WTC11 (cell line): ENCODE measurements at regions not wholly inside any gene's neighbourhood (a gene's known extent, or its start where the extent isn't known, plus 50 kb on each side); places are given as distances from the start of the nearest gene placed in this dataset.
"Not testable (repeated sequence)": the region's sequence is repeated elsewhere in the genome, so short reads cannot be mapped to it uniquely, and the experiment has no call there.

Experiments used
- ATAC-seq: fragments of 200-7000 bp; cut with Tn5 transposase; 2 replicates; pipeline ENCODE4 v1.10.0; 2021; ENCODE audit warnings: mild to moderate bottlenecking, moderate library complexity
- CTCF ChIA-PET: fragments of 300-600 bp; sonication (Branson Sonifier 250); formaldehyde crosslinking; loops from one replicate; lab custom pipeline; 2021; ENCODE audit warnings: antibody characterized with exemption; lab: Charles Lee
- POLR2A ChIA-PET: fragments of 350-600 bp; sonication (Branson Sonifier 250); formaldehyde crosslinking; loops from one replicate; lab custom pipeline; 2021; ENCODE audit warnings: antibody characterized with exemption; lab: Charles Lee
- DNase-seq: peaks from one replicate; pipeline ENCODE4 v3.0.0; 2021; ENCODE audit warnings: low spot score
- H3K27ac Mint-ChIP-seq: 2 replicates; pipeline ENCODE4 v1.8.0; 2021; ENCODE audit warnings: mixed read lengths
- H3K27me3 Mint-ChIP-seq: 2 replicates; pipeline ENCODE4 v1.8.0; 2021; ENCODE audit warnings: low read depth, mild to moderate bottlenecking, moderate library complexity, mixed read lengths
- H3K36me3 Mint-ChIP-seq: 2 replicates; pipeline ENCODE4 v1.8.0; 2021; ENCODE audit warnings: mixed read lengths
- H3K4me1 Mint-ChIP-seq: 2 replicates; pipeline ENCODE4 v1.8.0; 2022; ENCODE audit warnings: mixed read lengths
- H3K4me3 Mint-ChIP-seq: 2 replicates; pipeline ENCODE4 v1.8.0; 2021; ENCODE audit warnings: mild to moderate bottlenecking, moderate library complexity, mixed read lengths
- H3K9me3 Mint-ChIP-seq: 2 replicates; pipeline ENCODE4 v1.8.0; 2021; ENCODE audit warnings: mixed read lengths
- HMGA2 ChIP-seq: fragments of 250-450 bp; sonication (Bioruptor Pico); IDR thresholded peaks from 2 replicates; pipeline ENCODE4 v1.4.0; 2021; ENCODE audit warnings: mild to moderate bottlenecking, moderate library complexity
- TCF7 ChIP-seq: sonication (generic); formaldehyde crosslinking; IDR thresholded peaks from 2 replicates; pipeline ENCODE4 v1.8.0; 2022; ENCODE audit warnings: mild to moderate bottlenecking, low read depth, missing genetic modification reagents, moderate library complexity
- TEAD1 ChIP-seq: sonication (generic); formaldehyde crosslinking; IDR thresholded peaks from 2 replicates; pipeline ENCODE4 v1.8.0; 2022; ENCODE audit warnings: mild to moderate bottlenecking, missing genetic modification reagents
- ZNF121 ChIP-seq: sonication (generic); formaldehyde crosslinking; IDR thresholded peaks from 2 replicates; pipeline ENCODE4 v1.8.0; 2023; ENCODE audit warnings: missing genetic modification reagents
- TF ChIP-seq, protein P1 (sequence below): sonication (generic); formaldehyde crosslinking; IDR thresholded peaks from 2 replicates; pipeline ENCODE4 v1.8.1; 2023; ENCODE audit warnings: mild to moderate bottlenecking, missing genetic modification reagents, borderline replicate concordance
- TF ChIP-seq, protein P2 (sequence below): sonication (generic); formaldehyde crosslinking; IDR thresholded peaks from 2 replicates; pipeline ENCODE4 v1.8.1; 2022; ENCODE audit warnings: low read depth, mild to moderate bottlenecking, moderate library complexity, missing genetic modification reagents, borderline replicate concordance
- TF ChIP-seq, protein P3 (sequence below): fragments of 250-450 bp; sonication (Bioruptor Pico); IDR thresholded peaks from 2 replicates; pipeline ENCODE4 v1.9.0; 2021; ENCODE audit warnings: mild to moderate bottlenecking, borderline replicate concordance
- TF ChIP-seq, protein P4 (sequence below): sonication (generic); formaldehyde crosslinking; IDR thresholded peaks from 2 replicates; pipeline ENCODE4 v1.8.1; 2023; ENCODE audit warnings: mild to moderate bottlenecking, missing genetic modification reagents
- TF ChIP-seq, protein P5 (sequence below): fragments of 250-450 bp; sonication (Bioruptor Pico); conservative IDR thresholded peaks from 2 replicates; pipeline ENCODE4 v1.9.0; 2021; ENCODE audit warnings: mild to moderate bottlenecking

DNA sequence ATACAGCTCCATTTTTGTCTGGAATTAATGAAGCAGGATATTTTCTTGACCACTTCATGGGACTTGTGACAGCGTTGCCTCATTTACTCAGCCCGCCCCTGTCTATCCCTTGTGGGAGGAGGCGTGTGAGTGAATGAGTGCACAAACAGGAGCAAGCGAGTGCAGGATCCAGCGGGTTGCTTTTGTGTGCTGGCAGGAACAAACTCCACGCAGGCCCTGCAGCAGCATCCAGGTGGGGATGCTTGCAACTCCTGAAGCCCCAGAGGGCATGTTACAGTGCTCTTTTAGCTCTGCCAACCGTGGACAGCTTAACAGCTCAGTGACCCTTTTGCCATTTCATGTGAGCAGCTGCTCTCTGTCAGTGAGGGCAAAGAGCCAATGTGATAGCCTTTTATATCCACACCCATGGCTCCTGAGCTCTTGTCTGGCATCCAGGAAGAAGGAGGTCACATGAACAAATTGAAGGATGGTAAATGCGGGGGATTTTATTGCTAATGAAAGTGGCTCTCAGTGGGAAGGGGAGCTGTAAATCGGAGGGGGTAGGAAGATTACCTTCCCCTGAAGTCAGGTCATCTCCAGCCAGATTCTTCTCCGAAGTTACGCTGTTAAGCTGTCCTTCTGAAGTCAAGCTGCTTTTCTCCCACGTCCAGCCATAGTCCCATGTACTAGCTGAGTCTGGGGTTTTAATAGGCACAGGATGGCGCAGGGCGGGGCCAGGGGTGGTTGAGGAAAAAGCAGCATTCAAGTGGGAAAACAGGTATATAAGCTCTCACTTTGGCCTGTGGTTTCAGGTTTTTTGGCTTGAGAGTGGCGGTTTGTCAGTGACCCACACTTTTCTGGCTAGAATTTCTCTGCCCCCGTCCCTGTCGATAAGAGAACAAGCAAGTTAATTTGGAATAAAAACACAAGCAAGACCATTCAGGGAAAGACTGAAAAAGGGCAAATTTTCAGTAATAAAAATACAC is 714.7 kb upstream of the MBL2 start (continued):
- TF ChIP-seq, protein P1, sequence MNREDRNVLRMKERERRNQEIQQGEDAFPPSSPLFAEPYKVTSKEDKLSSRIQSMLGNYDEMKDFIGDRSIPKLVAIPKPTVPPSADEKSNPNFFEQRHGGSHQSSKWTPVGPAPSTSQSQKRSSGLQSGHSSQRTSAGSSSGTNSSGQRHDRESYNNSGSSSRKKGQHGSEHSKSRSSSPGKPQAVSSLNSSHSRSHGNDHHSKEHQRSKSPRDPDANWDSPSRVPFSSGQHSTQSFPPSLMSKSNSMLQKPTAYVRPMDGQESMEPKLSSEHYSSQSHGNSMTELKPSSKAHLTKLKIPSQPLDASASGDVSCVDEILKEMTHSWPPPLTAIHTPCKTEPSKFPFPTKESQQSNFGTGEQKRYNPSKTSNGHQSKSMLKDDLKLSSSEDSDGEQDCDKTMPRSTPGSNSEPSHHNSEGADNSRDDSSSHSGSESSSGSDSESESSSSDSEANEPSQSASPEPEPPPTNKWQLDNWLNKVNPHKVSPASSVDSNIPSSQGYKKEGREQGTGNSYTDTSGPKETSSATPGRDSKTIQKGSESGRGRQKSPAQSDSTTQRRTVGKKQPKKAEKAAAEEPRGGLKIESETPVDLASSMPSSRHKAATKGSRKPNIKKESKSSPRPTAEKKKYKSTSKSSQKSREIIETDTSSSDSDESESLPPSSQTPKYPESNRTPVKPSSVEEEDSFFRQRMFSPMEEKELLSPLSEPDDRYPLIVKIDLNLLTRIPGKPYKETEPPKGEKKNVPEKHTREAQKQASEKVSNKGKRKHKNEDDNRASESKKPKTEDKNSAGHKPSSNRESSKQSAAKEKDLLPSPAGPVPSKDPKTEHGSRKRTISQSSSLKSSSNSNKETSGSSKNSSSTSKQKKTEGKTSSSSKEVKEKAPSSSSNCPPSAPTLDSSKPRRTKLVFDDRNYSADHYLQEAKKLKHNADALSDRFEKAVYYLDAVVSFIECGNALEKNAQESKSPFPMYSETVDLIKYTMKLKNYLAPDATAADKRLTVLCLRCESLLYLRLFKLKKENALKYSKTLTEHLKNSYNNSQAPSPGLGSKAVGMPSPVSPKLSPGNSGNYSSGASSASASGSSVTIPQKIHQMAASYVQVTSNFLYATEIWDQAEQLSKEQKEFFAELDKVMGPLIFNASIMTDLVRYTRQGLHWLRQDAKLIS, result no peak
- no peak for TF ChIP-seq ZNF121
- TF ChIP-seq, protein P2, sequence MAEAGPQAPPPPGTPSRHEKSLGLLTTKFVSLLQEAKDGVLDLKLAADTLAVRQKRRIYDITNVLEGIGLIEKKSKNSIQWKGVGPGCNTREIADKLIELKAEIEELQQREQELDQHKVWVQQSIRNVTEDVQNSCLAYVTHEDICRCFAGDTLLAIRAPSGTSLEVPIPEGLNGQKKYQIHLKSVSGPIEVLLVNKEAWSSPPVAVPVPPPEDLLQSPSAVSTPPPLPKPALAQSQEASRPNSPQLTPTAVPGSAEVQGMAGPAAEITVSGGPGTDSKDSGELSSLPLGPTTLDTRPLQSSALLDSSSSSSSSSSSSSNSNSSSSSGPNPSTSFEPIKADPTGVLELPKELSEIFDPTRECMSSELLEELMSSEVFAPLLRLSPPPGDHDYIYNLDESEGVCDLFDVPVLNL, result no peak
- TF ChIP-seq, protein P3, sequence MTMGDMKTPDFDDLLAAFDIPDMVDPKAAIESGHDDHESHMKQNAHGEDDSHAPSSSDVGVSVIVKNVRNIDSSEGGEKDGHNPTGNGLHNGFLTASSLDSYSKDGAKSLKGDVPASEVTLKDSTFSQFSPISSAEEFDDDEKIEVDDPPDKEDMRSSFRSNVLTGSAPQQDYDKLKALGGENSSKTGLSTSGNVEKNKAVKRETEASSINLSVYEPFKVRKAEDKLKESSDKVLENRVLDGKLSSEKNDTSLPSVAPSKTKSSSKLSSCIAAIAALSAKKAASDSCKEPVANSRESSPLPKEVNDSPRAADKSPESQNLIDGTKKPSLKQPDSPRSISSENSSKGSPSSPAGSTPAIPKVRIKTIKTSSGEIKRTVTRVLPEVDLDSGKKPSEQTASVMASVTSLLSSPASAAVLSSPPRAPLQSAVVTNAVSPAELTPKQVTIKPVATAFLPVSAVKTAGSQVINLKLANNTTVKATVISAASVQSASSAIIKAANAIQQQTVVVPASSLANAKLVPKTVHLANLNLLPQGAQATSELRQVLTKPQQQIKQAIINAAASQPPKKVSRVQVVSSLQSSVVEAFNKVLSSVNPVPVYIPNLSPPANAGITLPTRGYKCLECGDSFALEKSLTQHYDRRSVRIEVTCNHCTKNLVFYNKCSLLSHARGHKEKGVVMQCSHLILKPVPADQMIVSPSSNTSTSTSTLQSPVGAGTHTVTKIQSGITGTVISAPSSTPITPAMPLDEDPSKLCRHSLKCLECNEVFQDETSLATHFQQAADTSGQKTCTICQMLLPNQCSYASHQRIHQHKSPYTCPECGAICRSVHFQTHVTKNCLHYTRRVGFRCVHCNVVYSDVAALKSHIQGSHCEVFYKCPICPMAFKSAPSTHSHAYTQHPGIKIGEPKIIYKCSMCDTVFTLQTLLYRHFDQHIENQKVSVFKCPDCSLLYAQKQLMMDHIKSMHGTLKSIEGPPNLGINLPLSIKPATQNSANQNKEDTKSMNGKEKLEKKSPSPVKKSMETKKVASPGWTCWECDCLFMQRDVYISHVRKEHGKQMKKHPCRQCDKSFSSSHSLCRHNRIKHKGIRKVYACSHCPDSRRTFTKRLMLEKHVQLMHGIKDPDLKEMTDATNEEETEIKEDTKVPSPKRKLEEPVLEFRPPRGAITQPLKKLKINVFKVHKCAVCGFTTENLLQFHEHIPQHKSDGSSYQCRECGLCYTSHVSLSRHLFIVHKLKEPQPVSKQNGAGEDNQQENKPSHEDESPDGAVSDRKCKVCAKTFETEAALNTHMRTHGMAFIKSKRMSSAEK (CRISPR knock-in tag), result no peak
- no peak for TF ChIP-seq TCF7 (CRISPR knock-in tag)
- TF ChIP-seq, protein P4, sequence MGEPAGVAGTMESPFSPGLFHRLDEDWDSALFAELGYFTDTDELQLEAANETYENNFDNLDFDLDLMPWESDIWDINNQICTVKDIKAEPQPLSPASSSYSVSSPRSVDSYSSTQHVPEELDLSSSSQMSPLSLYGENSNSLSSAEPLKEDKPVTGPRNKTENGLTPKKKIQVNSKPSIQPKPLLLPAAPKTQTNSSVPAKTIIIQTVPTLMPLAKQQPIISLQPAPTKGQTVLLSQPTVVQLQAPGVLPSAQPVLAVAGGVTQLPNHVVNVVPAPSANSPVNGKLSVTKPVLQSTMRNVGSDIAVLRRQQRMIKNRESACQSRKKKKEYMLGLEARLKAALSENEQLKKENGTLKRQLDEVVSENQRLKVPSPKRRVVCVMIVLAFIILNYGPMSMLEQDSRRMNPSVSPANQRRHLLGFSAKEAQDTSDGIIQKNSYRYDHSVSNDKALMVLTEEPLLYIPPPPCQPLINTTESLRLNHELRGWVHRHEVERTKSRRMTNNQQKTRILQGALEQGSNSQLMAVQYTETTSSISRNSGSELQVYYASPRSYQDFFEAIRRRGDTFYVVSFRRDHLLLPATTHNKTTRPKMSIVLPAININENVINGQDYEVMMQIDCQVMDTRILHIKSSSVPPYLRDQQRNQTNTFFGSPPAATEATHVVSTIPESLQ (CRISPR knock-in tag), result no peak

DNA sequence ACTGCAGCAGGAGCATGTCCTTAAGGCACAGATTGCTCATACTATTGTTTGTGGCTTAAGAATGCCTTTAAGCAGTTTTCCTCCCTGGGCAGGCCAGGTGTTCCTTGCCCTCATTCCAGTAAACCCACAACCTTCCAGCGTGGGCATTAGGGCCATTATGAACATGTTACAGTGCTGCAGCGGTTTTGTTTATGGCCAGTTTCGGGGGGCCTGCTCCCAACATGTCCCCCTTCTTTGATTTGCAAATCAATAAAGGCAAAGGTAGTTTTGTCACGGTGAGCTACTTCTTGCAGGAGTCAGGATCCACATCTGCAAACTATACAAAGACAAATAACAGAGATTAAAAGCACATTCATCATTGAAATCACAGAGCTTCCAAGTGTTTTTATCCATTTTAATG is 712.8 kb upstream of the MBL2 start:
- Mint-ChIP-seq H3K4me1 (peaks cover 21% of the 10 kb centered on the region), H3K9me3 (peaks cover 51% of the 10 kb centered on the region), H3K36me3 (peaks cover 75% of the 10 kb centered on the region), H3K27me3 (peaks cover 20% of the 10 kb centered on the region)
- H3K4me3 Mint-ChIP-seq, DNase-seq, ATAC-seq, CTCF ChIA-PET, POLR2A ChIA-PET, H3K27ac Mint-ChIP-seq: not testable (repeated sequence)

DNA sequence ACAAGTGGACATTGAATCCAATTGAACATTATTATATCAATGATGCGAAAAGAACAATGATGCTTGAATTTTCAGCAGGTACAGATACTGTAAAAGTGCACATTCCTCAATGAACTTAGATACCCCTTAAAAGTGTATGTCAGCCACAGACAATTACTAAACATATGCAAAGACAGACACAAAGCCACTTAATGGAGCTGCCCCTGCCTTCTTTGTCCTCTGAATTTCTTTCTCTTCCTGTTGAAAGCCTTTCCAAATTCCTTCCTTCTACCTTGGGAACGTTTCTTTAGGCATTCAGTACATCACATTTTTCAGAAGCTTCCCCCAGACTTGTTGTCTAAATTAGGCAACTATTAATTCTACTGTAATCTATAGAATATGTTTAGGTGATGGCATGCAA is 706.8 kb upstream of the MBL2 start:
- ATAC-seq, result peak; percentile 33
- peaks cover 20% of the 10 kb centered on the region for H3K36me3 Mint-ChIP-seq
- H3K4me3 Mint-ChIP-seq, result peak overlapping the region; percentile 33; the same call in 1 of the 2 replicates
- peaks cover 62% of the 10 kb centered on the region for H3K4me1 Mint-ChIP-seq
- ChIA-PET CTCF (interaction anchor here (1.2 kb wide), 2 partner anchors 27 to 661 kb away, joined by 3 read pairs; no protein-coding TSS in a partner anchor), POLR2A (no interaction called here)
- H3K27me3 Mint-ChIP-seq, result 0 out of 2 replicates have a peak, but pooled peaks cover under 1% of the 10 kb centered on the region
- peak overlapping the region; percentile 99 for H3K27ac Mint-ChIP-seq
- no peak for DNase-seq
- no peak for TF ChIP-seq HMGA2
- TF ChIP-seq, protein P5, sequence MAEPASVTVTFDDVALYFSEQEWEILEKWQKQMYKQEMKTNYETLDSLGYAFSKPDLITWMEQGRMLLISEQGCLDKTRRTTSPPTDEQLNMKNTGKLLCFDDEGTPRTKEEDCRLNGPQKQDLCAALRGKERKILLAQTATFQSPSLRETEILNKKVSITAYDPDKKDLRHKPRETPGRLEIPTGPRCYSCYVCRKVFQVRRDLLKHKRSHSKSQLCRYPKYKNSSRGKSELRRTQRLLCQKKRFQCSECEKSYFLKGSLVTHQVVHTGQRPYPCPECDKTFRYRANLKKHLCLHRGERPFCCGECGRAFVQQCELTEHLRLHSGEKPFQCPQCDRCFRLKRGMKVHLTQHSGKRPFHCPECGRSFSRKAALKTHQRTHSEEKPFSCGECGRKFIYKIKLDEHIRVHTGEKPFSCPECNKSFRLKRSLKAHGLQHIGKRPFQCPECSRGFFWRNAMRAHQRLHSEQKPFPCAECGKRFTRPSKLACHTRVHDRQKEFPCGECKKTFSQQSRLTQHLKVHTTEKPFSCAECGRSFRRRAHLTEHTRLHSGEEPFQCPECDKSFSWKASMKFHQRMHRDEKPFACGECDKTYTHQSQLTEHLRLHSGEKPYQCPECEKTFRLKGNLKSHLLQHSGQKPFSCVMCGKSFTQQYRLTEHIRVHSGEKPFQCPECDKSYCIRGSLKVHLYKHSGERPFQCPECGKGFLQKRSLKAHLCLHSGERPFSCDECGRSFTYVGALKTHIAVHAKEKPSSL (CRISPR knock-in tag), result peak; percentile 31; the same call in 1 of the 2 replicates
- peak; percentile 89; the same call in 1 of the 2 replicates for TF ChIP-seq TEAD1
- TF ChIP-seq, all 79 proteins: peak for 2
- H3K9me3 Mint-ChIP-seq, result peaks cover 9% of the 10 kb centered on the region
